ENCODE measurements at regions not wholly inside any gene's neighbourhood (a gene's known extent, or its start where the extent isn't known, plus 50 kb on each side); places are given as distances from the start of the nearest gene placed in this dataset.

- H3K9me3 ChIP-seq: no peaks in the 10 kb centered on the region
- no peak overlapping the region for H3K4me3 ChIP-seq
- no peaks in the 10 kb centered on the region for H3K27me3 ChIP-seq
- no peaks in the 10 kb centered on the region for H3K36me3 ChIP-seq
- H3K27ac ChIP-seq: no peak overlapping the region
- WGBS, 2 donors: 40 to 46% methylated on average over 5 of the region's 5 CpGs
- TF ChIP-seq POLR2A (IDR thresholded peaks at IDR 0.05): no peak
- TF ChIP-seq CTCF (IDR thresholded peaks at IDR 0.05): no peak
- no peak for TF ChIP-seq EP300 (IDR thresholded peaks at IDR 0.05)
- TF ChIP-seq POLR2AphosphoS5 (IDR thresholded peaks at IDR 0.05): no peak
- no peaks in the 10 kb centered on the region for H3K4me1 ChIP-seq
- intact Hi-C loops (cut with DNase I): no loop called here
- DNase-seq: no peak
Observed at GRCh38 chr1:101137144-101138126, 99.4 kb upstream of the S1PR1 start.

GRCh38 chr1:101136739-101137138 lies 100.1 kb upstream of the S1PR1 start:
- H3K4me1 ChIP-seq: no peaks in the 10 kb centered on the region
- intact Hi-C loops (cut with DNase I): no loop called here
- whole genome bisulfite sequencing, 2 donors: 47 to 65% methylated on average over 1 of the region's 1 CpG

GRCh38 chr1:101136271-101136670 lies 100.5 kb upstream of the S1PR1 start:
- Histone ChIP-seq H3K4me3 (no peak overlapping the region), H3K9me3 (no peaks in the 10 kb centered on the region), H3K36me3 (no peaks in the 10 kb centered on the region), H3K4me1 (no peaks in the 10 kb centered on the region), H3K27ac (no peak overlapping the region), H3K27me3 (no peaks in the 10 kb centered on the region)
- no peak for DNase-seq
- WGBS, 2 donors: 39 to 47% methylated on average over 3 of the region's 3 CpGs
- intact Hi-C loops (cut with DNase I): no loop called here
- TF ChIP-seq CTCF (IDR thresholded peaks at IDR 0.05) (no peak), POLR2AphosphoS5 (IDR thresholded peaks at IDR 0.05) (no peak), EP300 (IDR thresholded peaks at IDR 0.05) (no peak), POLR2A (IDR thresholded peaks at IDR 0.05) (no peak)

More at GRCh38 chr1:101136739-101137138, 100.1 kb upstream of the S1PR1 start:
- Histone ChIP-seq H3K9me3 (no peaks in the 10 kb centered on the region), H3K4me3 (no peak overlapping the region), H3K27me3 (no peaks in the 10 kb centered on the region), H3K36me3 (no peaks in the 10 kb centered on the region), H3K27ac (no peak overlapping the region)
- no peak for TF ChIP-seq EP300 (IDR thresholded peaks at IDR 0.05)
- no peak for TF ChIP-seq CTCF (IDR thresholded peaks at IDR 0.05)
- TF ChIP-seq POLR2AphosphoS5 (IDR thresholded peaks at IDR 0.05): no peak
- no peak for TF ChIP-seq POLR2A (IDR thresholded peaks at IDR 0.05)
- DNase-seq: no peak

- H3K36me3 ChIP-seq: no peaks in the 10 kb centered on the region
- no peaks in the 10 kb centered on the region for H3K4me1 ChIP-seq
- no peak overlapping the region for H3K4me3 ChIP-seq
- DNase-seq: no peak
- no peak overlapping the region for H3K27ac ChIP-seq
- WGBS, 2 donors: 94 to 96% methylated on average over 2 of the region's 2 CpGs
- intact Hi-C loops (cut with DNase I): no loop called here
- no peaks in the 10 kb centered on the region for H3K9me3 ChIP-seq
- no peaks in the 10 kb centered on the region for H3K27me3 ChIP-seq
- TF ChIP-seq POLR2A (IDR thresholded peaks at IDR 0.05): no peak
- TF ChIP-seq CTCF (IDR thresholded peaks at IDR 0.05): no peak
- no peak for TF ChIP-seq EP300 (IDR thresholded peaks at IDR 0.05)
- no peak for TF ChIP-seq POLR2AphosphoS5 (IDR thresholded peaks at IDR 0.05)
Observed at GRCh38 chr1:101135526-101135925, 101.3 kb upstream of the S1PR1 start.

Measured in sigmoid colon (tissue), 6 donors.